HepG2 (cell line): ENCODE measurements at regions not wholly inside any gene's neighbourhood (a gene's known extent, or its start where the extent isn't known, plus 50 kb on each side); places are given as distances from the start of the nearest gene placed in this dataset.

Experiments used
- ATAC-seq: fragments of 200-7000 bp; cut with Tn5 transposase; 3 replicates; pipeline ENCODE4 v1.9.1; 2020; ENCODE audit warnings: mild to moderate bottlenecking, moderate library complexity
- BruUV-seq: library from RNA; stranded (reverse); fragments of 400-500 nt; replicated peaks from 2 replicates; lab custom pipeline; 2021; lab: Mats Ljungman, UMichigan
- CTCF ChIA-PET: fragments of 300-600 bp; formaldehyde crosslinking; extraction: SDS; loops from one replicate; lab custom pipeline; 2021; ENCODE audit warnings: low total read pairs, inconsistent platforms, low intra/inter-chr PET ratio; lab: Yijun Ruan, JAX
- POLR2A ChIA-PET: fragments of 350-600 bp; sonication (Branson Sonifier 250); formaldehyde crosslinking; loops from one replicate; lab custom pipeline; 2020; ENCODE audit warnings: antibody characterized with exemption, inconsistent platforms; lab: Yijun Ruan, JAX
- DNase-seq: peaks from one replicate; pipeline ENCODE4 v3.0.0-alpha.2; 2015; ENCODE audit warnings: low spot score
- FAIRE-seq: peaks from 3 replicates; lab custom pipeline; 2011; peaks lifted over from hg19 to GRCh38; lab: Jason Lieb, UNC
- H2AFZ ChIP-seq: one replicate; pipeline ENCODE4 v1.6.1; 2011; ENCODE audit warnings: low read length, inconsistent platforms
- H3K27ac ChIP-seq: fragments of 300-600 bp; 3 replicates; pipeline ENCODE4 v1.8.0; 2011; ENCODE audit warnings: mixed run types, mild to moderate bottlenecking, mixed read lengths, low read length, inconsistent platforms; ENCODE audit not compliant: insufficient read depth; ENCODE audit errors: extremely low read length
- H3K27me3 ChIP-seq, 2 experiments: fragments of 200-600 bp in 1 of 2; 2 replicates in 1 of 2; 3 replicates in 1 of 2; pipeline versions ENCODE4 v1.6.0 to v1.8.0; 2011; ENCODE audit warnings: low read length in 2 of 2, mild to moderate bottlenecking in 2 of 2, moderate library complexity in 2 of 2, inconsistent platforms in 1 of 2; ENCODE audit not compliant: insufficient read depth in 2 of 2, control insufficient read depth in 1 of 2
- H3K36me3 ChIP-seq, 2 experiments: fragments of 200-600 bp in 1 of 2; replicated peaks in 1 of 2; 2 replicates in 1 of 2; 3 replicates in 1 of 2; pipeline versions ENCODE4 v1.5.1 to v1.8.0; 2011; ENCODE audit warnings: low read length in 2 of 2, inconsistent platforms in 1 of 2; ENCODE audit not compliant: insufficient read depth in 2 of 2, control insufficient read depth in 1 of 2
- H3K4me1 ChIP-seq: 2 replicates; pipeline ENCODE4 v1.5.1; 2012; ENCODE audit warnings: low read length, inconsistent platforms; ENCODE audit not compliant: insufficient read depth
- H3K4me2 ChIP-seq: 2 replicates; pipeline ENCODE4 v1.6.0; 2011; ENCODE audit warnings: low read depth, low read length, inconsistent platforms
- H3K4me3 ChIP-seq, 3 experiments: fragments of 200-600 bp in 1 of 3; sonication (generic), shearing (Covaris generic) in 1 of 3; replicated peaks in 1 of 3; 2 replicates each; pipeline ENCODE4 v1.5.1; 2011 to 2016; ENCODE audit warnings: low read length in 3 of 3, inconsistent platforms in 2 of 3, low read depth in 2 of 3, mild to moderate bottlenecking in 2 of 3, control low read depth in 1 of 3, mixed read lengths in 1 of 3; ENCODE audit not compliant: insufficient read depth in 1 of 3
- H3K79me2 ChIP-seq: one replicate; pipeline ENCODE4 v1.6.1; 2011; ENCODE audit warnings: low read length, inconsistent platforms; ENCODE audit not compliant: insufficient read depth
- H3K9ac ChIP-seq: 2 replicates; pipeline ENCODE4 v1.6.0; 2011; ENCODE audit warnings: mild to moderate bottlenecking, low read depth, low read length, inconsistent platforms; ENCODE audit not compliant: insufficient read depth
- H3K9me3 ChIP-seq: 2 replicates; pipeline ENCODE4 v1.5.1; 2012; ENCODE audit warnings: mild to moderate bottlenecking, low read length
- H4K20me1 ChIP-seq: 2 replicates; pipeline ENCODE4 v1.6.0; 2011; ENCODE audit warnings: inconsistent platforms, mild to moderate bottlenecking, low read length, moderate library complexity; ENCODE audit not compliant: insufficient read depth
- AKNA ChIP-seq: sonication (generic); formaldehyde crosslinking; IDR thresholded peaks from 2 replicates; pipeline ENCODE4 v1.4.0; 2020; ENCODE audit warnings: missing genetic modification reagents, borderline replicate concordance
- KLF15 ChIP-seq: sonication (generic); formaldehyde crosslinking; IDR thresholded peaks from 2 replicates; pipeline ENCODE4 v1.8.1; 2023; ENCODE audit warnings: borderline replicate concordance, mild to moderate bottlenecking, inconsistent platforms, missing genetic modification reagents, mixed read lengths
- PAWR ChIP-seq: sonication (generic); formaldehyde crosslinking; IDR thresholded peaks from 2 replicates; pipeline ENCODE4 v1.4.0; 2020; ENCODE audit warnings: missing genetic modification reagents, mild to moderate bottlenecking, borderline replicate concordance
- PCBP2 ChIP-seq: fragments of 200-400 bp; formaldehyde crosslinking; optimal IDR thresholded peaks from 2 replicates; pipeline ENCODE3; 2018; ENCODE audit warnings: low read length, low read depth; ENCODE audit not compliant: poor library complexity, severe bottlenecking
- RBM22 ChIP-seq: fragments of 200-400 bp; formaldehyde crosslinking; optimal IDR thresholded peaks from 2 replicates; pipeline ENCODE3; 2017; ENCODE audit warnings: mild to moderate bottlenecking, low read length, moderate library complexity
- ZGPAT ChIP-seq: IDR thresholded peaks from 2 replicates; pipeline ENCODE4 v1.6.1; 2016; ENCODE audit warnings: mild to moderate bottlenecking
- ZNF160 ChIP-seq: sonication (generic); formaldehyde crosslinking; IDR thresholded peaks from 2 replicates; pipeline ENCODE4 v1.8.0; 2022; ENCODE audit warnings: mild to moderate bottlenecking, inconsistent platforms, missing genetic modification reagents
- ZNF484 ChIP-seq: sonication (generic); formaldehyde crosslinking; IDR thresholded peaks from 2 replicates; pipeline ENCODE4 v1.5.1; 2020; ENCODE audit warnings: mild to moderate bottlenecking, low read depth, missing genetic modification reagents, borderline replicate concordance
- ZNF737 ChIP-seq: sonication (generic); formaldehyde crosslinking; IDR thresholded peaks from 2 replicates; pipeline ENCODE4 v1.5.0; 2020; ENCODE audit warnings: missing genetic modification reagents, mild to moderate bottlenecking, borderline replicate concordance
- WGBS: methylation state at CpG from one replicate; pipeline ENCODE4 v1.1.6; 2017; ENCODE audit warnings: low lambda C conversion rate; 5-methylcytosine and 5-hydroxymethylcytosine counted together
- in situ Hi-C: cut with HindIII; loops from 2 replicates; pipeline ENCODE4 v1.10.0; 2017; ENCODE audit warnings: low pct_unique_long_range_greater_than_20kb; ENCODE audit not compliant: extremely low pct_ligation_motif_present
- intact Hi-C: fragments of 100-400 bp; cut with micrococcal nuclease; formaldehyde crosslinking; loops from one replicate; pipeline ENCODE4 v1.10.0; 2022; ENCODE audit not compliant: unreplicated experiment

GRCh38 chrX:80879916-80880315 lies 70.2 kb upstream of the BRWD3 start:
- DNase-seq: no peak
- intact Hi-C loops: loop anchor here (5.0 kb wide), 2 partner anchors 317 to 497 kb away; no protein-coding TSS in a partner anchor
- no TSS peak for BruUV-seq
- H3K79me2 ChIP-seq: no peaks in the 10 kb centered on the region
- TF ChIP-seq ZNF160 (CRISPR knock-in tag): no peak
- no peak for TF ChIP-seq RBM22
- no peak for TF ChIP-seq ZNF484 (CRISPR knock-in tag)
- TF ChIP-seq PCBP2: no peak
- TF ChIP-seq PAWR (CRISPR knock-in tag): no peak
- TF ChIP-seq, all 625 proteins: peak for 0
- no peaks in the 10 kb centered on the region for H3K4me1 ChIP-seq
- 0% methylated on average over 1 of the region's 1 CpG for whole genome bisulfite sequencing
- POLR2A ChIA-PET: no interaction called here
- FAIRE-seq: no peak
- H3K27me3 ChIP-seq: no peaks in the 10 kb centered on the region
- no peaks in the 10 kb centered on the region for H4K20me1 ChIP-seq
- CTCF ChIA-PET: no interaction called here
- no peak overlapping the region for H2AFZ ChIP-seq
- H3K36me3 ChIP-seq: no peaks in the 10 kb centered on the region
- no peak overlapping the region for H3K27ac ChIP-seq
- no peak overlapping the region for H3K4me2 ChIP-seq
- ATAC-seq: no peak
- no peak overlapping the region for H3K4me3 ChIP-seq
- H3K9ac ChIP-seq: no peak overlapping the region
- no peaks in the 10 kb centered on the region for H3K9me3 ChIP-seq
- in situ Hi-C loops: no loop called here

- POLR2A ChIA-PET: no interaction called here
- BruUV-seq: no TSS peak
- Histone ChIP-seq H3K4me2 (no peak overlapping the region), H2AFZ (no peak overlapping the region), H4K20me1 (no peaks in the 10 kb centered on the region), H3K9me3 (no peaks in the 10 kb centered on the region), H3K4me3 (no peak overlapping the region), H3K27ac (no peak overlapping the region), H3K79me2 (no peaks in the 10 kb centered on the region), H3K9ac (no peak overlapping the region), H3K4me1 (no peaks in the 10 kb centered on the region), H3K27me3 (no peaks in the 10 kb centered on the region), H3K36me3 (no peaks in the 10 kb centered on the region)
- intact Hi-C loops: loop anchor here (5.0 kb wide), 2 partner anchors 318 to 498 kb away; no protein-coding TSS in a partner anchor
- WGBS: 0% methylated on average over 1 of the region's 1 CpG
- in situ Hi-C loops: no loop called here
- FAIRE-seq (no peak), ATAC-seq (no peak), DNase-seq (no peak)
- CTCF ChIA-PET: no interaction called here
- TF ChIP-seq ZNF737 (CRISPR knock-in tag): no peak
- TF ChIP-seq AKNA (CRISPR knock-in tag): no peak
- no peak for TF ChIP-seq ZGPAT (CRISPR knock-in tag)
- TF ChIP-seq KLF15 (CRISPR knock-in tag): no peak
These were observed 69.5 kb upstream of the BRWD3 start for GRCh38 chrX:80879143-80879542.
